A673 (cell line): ENCODE measurements at regions not wholly inside any gene's neighbourhood (a gene's known extent, or its start where the extent isn't known, plus 50 kb on each side); places are given as distances from the start of the nearest gene placed in this dataset.

Source experiments
- EZH2 ChIP-seq: fragments of 200-600 bp; sonication (generic); IDR thresholded peaks from 2 replicates; pipeline ENCODE4 v1.6.1; 2017; ENCODE audit warnings: borderline replicate concordance, low read depth, mild to moderate bottlenecking, mixed read lengths, antibody characterized with exemption, low read length; ENCODE audit not compliant: poor library complexity, severe bottlenecking
- TF ChIP-seq, protein P1 (sequence below): fragments of 300-800, 200-600 bp; sonication (generic); conservative IDR thresholded peaks from 2 replicates; pipeline ENCODE4 v1.5.1; 2017; ENCODE audit warnings: low read depth, mild to moderate bottlenecking, antibody characterized with exemption, low read length, moderate library complexity, mixed read lengths

DNA sequence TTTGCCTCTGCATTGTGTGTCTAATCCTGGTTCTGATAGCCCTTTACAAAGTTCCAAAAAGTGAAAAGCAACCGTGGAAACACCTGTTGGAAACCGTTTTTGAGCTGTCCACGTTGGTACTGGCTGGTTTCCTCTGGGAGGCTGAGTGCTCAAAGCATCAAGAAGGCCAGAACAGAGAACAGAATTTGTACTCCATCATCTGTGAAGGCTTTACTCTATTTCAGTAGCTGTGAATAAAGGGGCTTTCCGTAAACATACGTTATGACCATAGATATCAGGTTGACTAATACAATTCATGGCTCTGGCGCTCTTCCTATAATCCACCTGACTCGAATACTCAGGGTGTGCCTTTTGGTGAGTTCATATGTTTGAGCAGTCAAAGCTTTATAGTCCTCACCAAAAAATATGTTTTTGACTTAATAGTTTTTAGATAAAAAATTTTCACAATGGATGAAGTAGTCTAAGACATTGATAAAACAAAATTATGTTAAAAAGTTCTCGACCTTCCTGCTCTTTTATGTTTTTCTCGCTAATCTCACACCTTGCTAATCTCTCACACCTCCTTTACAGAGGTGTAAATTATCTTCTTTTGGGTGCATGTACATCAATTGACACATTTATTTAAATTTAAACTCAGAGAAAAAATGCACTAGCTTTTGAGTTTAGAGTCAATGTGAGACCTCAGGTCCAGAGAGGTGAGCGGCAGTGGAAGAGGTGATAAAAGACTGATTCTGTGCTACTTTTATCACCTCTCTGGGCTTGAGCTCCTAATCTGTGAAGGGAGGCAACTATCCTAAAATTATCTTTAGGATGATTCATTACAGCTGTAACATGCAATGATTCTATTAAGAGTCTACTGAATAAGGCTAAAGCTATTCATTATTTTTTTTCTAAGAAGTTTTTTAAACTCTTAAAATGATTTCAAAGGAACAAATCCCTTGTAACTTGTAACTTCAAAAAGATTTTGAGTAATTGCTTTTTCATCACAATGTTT, 65.3 kb downstream of the CXCR4 start:
- TF ChIP-seq, protein P1, sequence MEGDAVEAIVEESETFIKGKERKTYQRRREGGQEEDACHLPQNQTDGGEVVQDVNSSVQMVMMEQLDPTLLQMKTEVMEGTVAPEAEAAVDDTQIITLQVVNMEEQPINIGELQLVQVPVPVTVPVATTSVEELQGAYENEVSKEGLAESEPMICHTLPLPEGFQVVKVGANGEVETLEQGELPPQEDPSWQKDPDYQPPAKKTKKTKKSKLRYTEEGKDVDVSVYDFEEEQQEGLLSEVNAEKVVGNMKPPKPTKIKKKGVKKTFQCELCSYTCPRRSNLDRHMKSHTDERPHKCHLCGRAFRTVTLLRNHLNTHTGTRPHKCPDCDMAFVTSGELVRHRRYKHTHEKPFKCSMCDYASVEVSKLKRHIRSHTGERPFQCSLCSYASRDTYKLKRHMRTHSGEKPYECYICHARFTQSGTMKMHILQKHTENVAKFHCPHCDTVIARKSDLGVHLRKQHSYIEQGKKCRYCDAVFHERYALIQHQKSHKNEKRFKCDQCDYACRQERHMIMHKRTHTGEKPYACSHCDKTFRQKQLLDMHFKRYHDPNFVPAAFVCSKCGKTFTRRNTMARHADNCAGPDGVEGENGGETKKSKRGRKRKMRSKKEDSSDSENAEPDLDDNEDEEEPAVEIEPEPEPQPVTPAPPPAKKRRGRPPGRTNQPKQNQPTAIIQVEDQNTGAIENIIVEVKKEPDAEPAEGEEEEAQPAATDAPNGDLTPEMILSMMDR: no peak
- TF ChIP-seq EZH2: no peak
